Glomerular endothelial cell (primary cell): ENCODE measurements at regions not wholly inside any gene's neighbourhood (a gene's known extent, or its start where the extent isn't known, plus 50 kb on each side); places are given as distances from the start of the nearest gene placed in this dataset.
"Not testable (repeated sequence)": the region's sequence is repeated elsewhere in the genome, so short reads cannot be mapped to it uniquely, and the experiment has no call there.

ENCODE experiments used
- DNase-seq: peaks from one replicate; pipeline ENCODE4 v3.0.0-alpha.2; 2011; ENCODE audit warnings: low read depth, low spot score; ENCODE audit errors: extremely low read depth

DNA sequence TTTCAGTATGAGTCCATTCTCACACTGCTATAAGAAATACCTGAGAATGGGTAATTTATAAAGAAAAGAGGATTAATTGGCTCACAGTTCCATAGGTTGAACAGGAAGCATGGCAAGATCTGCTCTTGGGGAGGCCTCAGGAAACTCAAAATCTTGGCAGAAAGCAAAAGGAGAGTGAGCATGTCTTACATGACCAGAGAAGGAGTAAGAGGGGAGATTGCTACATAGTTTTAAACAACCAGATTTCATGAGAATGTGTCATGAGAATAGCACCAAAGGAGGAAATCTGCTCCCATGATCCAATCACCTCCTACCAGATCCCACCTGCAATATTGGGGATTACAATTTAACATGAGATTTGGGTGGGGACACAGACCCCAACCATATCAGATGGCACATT, 672.4 kb downstream of the HTR1B start:
- DNase-seq: no peak

DNA sequence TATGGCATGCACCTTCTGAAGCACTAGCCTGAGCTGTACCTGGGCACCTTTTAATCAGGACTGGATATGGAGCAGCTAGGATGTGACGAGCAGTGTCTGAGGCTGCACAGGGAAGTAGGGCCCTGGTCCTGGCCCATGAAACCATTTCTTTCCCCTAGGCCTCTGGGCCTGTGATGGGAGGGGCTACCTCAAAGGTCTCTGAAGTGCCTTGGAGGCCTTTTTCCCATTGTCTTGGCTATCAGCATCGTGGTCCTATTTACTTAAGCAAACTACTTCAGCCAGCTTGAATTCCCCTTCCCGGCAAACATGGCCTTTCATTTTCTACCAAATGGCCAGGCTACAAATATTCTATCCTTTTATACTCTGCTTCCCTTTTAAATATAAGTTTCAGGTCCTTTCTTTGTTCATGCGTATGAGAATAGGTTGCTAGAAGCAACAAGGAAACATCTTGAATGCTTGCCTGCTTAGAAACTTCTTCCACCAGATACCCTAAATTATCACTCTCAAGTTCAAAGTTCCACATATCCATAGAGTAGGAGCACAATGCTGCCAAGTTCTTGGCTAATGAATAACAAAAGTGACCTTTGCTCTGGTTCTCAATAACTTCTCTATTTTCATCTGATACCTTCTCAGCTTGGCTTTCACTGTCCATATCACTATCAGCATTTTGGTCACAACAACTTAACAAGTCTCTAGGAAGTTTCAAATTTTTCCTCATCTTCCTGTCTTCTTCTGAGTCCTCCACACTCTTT, 673.1 kb downstream of the HTR1B start:
- DNase-seq: no peak

GRCh38 chr6:76789580-76789979, 673.7 kb downstream of the HTR1B start:
- DNase-seq: no peak

- no peak for DNase-seq
Measured at GRCh38 chr6:76788155-76788554, 675.1 kb downstream of the HTR1B start.

DNA sequence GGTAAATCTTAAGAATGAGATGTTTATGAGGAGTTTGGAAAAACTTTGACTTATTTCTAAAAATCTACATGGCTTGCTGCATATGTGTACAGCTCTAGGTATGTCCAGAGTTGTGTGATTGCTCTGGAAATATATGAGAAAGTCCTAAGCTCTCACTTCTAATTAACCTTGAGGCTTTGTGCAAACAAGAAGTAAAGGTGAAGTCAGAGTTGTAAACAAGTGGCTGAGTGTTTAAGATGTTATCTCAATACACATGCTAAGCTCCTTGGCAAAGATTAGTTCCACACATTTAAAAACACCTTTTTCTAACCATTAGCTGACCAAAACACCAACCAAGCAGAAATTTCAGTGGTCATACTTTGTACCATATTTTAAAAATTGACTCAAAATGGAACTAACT, 684.2 kb downstream of the HTR1B start:
- DNase-seq: no peak

GRCh38 chr6:76776876-76777275, 686.4 kb downstream of the HTR1B start:
- no peak for DNase-seq

DNA sequence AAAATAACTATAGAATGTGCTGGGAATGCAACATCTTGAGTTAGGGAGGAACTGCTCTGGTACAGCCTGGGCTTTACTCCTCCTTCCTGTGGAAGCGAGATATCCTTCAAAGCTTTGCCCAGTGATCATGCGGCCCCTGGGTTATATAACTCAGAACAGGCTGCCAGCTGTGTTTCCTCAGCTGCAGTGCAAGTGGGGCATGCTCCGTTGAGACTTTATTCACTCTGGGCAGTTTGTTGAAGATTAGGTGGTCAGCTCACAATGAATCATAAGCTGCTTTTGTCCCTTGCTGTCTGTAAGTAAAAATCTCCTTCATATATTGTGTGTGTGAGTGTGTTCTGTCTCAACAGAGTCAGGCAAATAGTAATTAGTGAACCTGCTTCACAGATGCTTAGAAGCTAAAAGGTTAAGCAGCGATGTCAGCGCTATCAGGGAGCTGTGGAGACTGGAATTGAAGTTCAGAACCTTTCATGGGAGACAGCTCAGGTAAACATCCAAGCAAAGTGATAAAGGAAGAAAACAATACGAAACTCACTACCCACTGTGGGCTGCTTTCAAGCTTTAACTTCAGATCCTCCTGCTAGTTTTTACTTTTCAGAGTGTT, 688.4 kb downstream of the HTR1B start:
- DNase-seq: no peak

GRCh38 chr6:76772951-76773350, 690.3 kb downstream of the HTR1B start:
- DNase-seq: no peak

DNA sequence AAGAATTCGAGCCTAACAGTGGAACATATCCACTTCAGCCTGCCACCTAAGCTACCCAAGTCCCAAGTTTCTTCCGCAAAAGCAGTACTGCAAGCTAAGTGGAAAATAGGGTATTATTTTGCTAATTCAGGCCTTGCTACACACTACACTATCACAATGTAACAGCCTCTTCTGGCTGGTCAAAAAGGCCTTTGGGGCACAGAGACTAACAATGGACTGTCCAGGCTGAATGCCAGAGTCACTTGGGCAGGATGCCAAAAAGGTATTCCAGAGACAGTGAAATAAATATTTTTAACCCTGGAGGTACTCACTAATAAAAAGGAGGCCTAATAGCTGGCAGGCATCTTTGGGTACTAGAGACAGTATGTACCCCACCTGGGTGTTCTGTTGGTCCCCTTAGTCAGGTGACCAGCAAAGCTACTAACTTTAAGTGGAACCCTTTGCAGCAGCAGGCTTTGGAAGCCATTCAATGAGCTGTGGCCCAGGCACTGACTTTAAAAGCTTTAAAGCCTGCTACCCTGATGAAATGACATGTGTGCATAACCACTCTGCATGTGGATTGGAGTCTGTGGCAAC, 692.1 kb downstream of the HTR1B start:
- no peak for DNase-seq

DNA sequence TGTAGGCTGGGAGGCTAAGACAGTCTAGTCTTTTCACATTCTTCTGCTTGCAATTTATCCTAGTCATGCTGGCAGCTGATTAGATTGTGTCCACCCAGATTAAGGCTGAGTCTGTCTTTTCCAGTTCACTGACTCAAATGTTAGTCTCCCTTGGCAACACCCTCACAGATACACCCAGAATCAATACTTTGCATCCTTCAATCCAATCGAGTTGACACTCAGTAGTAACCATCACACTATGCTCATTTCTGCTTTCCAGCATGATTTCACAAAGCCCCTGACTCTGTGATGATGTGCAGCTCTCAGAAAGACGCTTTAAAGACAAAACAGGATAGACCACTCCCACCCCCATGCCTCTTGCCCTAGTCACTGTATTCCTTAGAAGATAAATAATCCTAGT, 693.0 kb downstream of the HTR1B start:
- DNase-seq: no peak

- no peak for DNase-seq
Measured at GRCh38 chr6:76768556-76768955, 694.7 kb downstream of the HTR1B start.

DNA sequence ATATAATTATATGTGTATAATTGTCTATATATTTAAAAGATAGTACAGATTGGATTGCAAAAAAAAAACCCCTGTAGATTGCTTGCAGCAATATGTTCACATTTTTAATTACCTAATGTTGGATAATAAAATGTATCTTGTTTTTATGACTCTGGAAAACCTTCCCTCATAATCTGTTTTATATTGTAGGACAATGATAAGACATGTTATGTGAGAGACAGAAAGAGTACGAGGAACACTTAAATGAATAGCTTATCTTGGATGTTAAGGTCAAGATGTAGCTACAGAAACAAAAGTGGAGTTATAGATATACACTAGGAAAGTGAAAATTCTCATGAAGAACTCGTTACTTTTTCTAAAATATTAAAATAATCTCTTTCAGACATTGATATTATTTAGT, 691.6 kb upstream of the IMPG1 start:
- no peak for DNase-seq

GRCh38 chr6:76752841-76753240, 680.4 kb upstream of the IMPG1 start:
- DNase-seq: no peak

GRCh38 chr6:76745388-76745787, 672.9 kb upstream of the IMPG1 start:
- DNase-seq: not testable (repeated sequence)

DNA sequence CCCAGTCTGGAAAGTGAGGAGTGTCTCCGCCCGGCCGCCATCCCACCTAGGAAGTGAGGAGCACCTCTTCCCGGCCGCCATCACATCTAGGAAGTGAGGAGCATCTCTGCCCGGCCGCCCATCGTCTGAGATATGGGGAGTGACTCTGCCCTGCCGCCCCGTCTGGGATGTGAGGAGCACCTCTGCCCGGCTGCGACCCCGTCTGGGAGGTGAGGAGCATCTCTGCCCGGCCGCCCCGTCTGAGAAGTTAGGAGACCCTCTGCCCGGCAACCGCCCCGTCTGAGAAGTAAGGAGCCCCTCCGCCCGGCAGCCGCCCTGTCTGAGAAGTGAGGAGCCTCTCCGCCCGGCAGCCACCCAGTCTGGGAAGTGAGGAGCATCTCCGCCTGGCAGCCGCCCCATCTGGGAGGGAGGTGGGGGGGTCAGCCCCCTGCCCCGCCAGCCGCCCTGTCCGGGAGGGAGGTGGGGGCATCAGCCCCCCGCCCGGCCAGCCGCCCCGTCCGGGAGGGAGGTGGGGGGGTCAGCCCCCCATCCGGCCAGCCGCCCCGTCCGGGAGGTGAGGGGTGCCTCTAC, 671.8 kb upstream of the IMPG1 start:
- DNase-seq: not testable (repeated sequence)

DNA sequence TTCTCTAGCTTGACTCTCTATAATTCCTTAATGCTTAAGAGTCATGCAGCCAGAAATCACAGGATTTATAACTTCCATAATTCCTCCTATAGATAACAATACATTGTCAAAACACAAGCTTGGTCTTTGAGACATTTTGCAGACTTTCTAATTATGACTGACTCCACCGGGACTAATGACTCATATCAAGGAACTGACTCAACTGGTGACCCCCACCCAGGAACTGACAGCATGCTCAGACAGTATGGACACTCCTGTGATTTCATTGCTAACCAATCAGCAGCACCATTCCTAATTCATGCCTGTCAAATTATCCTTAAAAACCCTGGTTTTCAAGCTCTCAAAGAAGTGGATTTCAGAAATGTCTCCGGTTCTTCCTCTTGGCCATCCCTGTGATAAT, 670.5 kb upstream of the IMPG1 start:
- no peak for DNase-seq

GRCh38 chr6:76719449-76719848, 647.0 kb upstream of the IMPG1 start:
- no peak for DNase-seq

DNA sequence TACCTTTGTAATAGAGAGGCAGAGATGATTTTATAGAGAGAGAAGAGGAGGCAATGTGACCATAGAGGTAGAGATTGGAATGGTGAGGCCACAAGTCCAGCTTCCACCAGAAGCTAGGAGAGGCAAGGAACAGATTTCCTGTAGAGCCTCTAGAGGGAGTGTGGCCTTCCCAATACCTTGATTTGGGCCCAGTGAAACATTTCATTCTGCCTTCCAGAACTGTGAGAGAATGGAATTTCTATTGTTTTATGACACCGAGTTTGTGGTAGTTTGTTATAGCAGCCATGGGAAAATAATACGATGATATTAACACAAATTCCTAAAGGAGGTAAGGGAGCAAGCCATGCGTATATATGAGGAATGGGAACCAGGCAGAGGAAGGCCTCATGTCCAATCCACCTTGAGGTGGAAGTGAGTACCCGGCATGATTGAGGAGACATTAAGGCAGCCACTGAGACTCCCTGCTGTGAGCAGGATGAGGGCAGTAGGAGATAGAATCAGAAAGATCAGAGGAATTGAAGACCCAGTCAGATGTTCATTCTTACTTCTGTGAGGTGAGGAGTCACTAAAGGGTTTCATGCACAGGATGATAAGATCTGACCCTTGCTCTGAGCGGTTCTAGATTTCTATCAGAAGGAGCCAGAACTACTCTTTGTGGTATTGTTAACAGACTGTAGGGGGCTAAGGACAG, 636.3 kb upstream of the IMPG1 start:
- no peak for DNase-seq

GRCh38 chr6:76707630-76708029, 635.2 kb upstream of the IMPG1 start:
- no peak for DNase-seq

- no peak for DNase-seq
Measured at GRCh38 chr6:76706631-76707030, 634.2 kb upstream of the IMPG1 start.

GRCh38 chr6:76706086-76706485, 633.6 kb upstream of the IMPG1 start:
- no peak for DNase-seq
